ENCODE measurements at regions not wholly inside any gene's neighbourhood (a gene's known extent, or its start where the extent isn't known, plus 50 kb on each side); places are given as distances from the start of the nearest gene placed in this dataset.
A peak's percentile ranks its signal among the peaks of the same experiment; 100 is the strongest.

GRCh38 chr1:104905322-104905721, 1155.6 kb downstream of the AMY1C start:
- intact Hi-C loops (cut with DNase I), result no loop called here
- ATAC-seq (ENCODE audit: low FRiP score) (no peak), DNase-seq (no peak)
- Histone ChIP-seq H3K4me3 (ENCODE audit: low read length in 2 of 2) (no peak overlapping the region), H3K4me1 (ENCODE audit: control insufficient read depth in 1 of 2, insufficient read depth in 2 of 2, low read length in 2 of 2) (no peaks in the 10 kb centered on the region), H3K9me3 (ENCODE audit: control insufficient read depth, low read length) (no peaks in the 10 kb centered on the region), H3K27me3 (ENCODE audit: control insufficient read depth in 1 of 2, insufficient read depth in 2 of 2, low read length in 1 of 2) (no peaks in the 10 kb centered on the region), H3K27ac (ENCODE audit: low read depth in 1 of 2, low read length in 2 of 2) (no peak overlapping the region), H3K36me3 (ENCODE audit: control insufficient read depth in 1 of 2, insufficient read depth in 2 of 2, low read length in 1 of 2) (no peaks in the 10 kb centered on the region)
- WGBS, 2 donors, result 81 to 82% methylated on average over 3 of the region's 3 CpGs

- Histone ChIP-seq H3K36me3 (ENCODE audit: control insufficient read depth in 1 of 2, insufficient read depth in 2 of 2, low read length in 1 of 2) (no peaks in the 10 kb centered on the region), H3K27ac (ENCODE audit: low read depth in 1 of 2, low read length in 2 of 2) (no peak overlapping the region), H3K4me1 (ENCODE audit: control insufficient read depth in 1 of 2, insufficient read depth in 2 of 2, low read length in 2 of 2) (no peaks in the 10 kb centered on the region), H3K27me3 (ENCODE audit: control insufficient read depth in 1 of 2, insufficient read depth in 2 of 2, low read length in 1 of 2) (no peaks in the 10 kb centered on the region), H3K9me3 (ENCODE audit: control insufficient read depth, low read length) (no peaks in the 10 kb centered on the region), H3K4me3 (ENCODE audit: low read length in 2 of 2) (no peak overlapping the region)
- intact Hi-C loops (cut with DNase I), result no loop called here
- ATAC-seq (ENCODE audit: low FRiP score) (no peak), DNase-seq (no peak)
- WGBS, 2 donors, result 23 to 30% methylated on average over 2 of the region's 2 CpGs
Measured at GRCh38 chr1:104906141-104906540, 1156.4 kb downstream of the AMY1C start.

- H3K4me1 ChIP-seq (ENCODE audit: control insufficient read depth in 1 of 2, insufficient read depth in 2 of 2, low read length in 2 of 2), result no peaks in the 10 kb centered on the region
- H3K4me3 ChIP-seq (ENCODE audit: low read length in 2 of 2), result no peak overlapping the region
- H3K36me3 ChIP-seq (ENCODE audit: control insufficient read depth in 1 of 2, insufficient read depth in 2 of 2, low read length in 1 of 2), result no peaks in the 10 kb centered on the region
- 91 to 97% methylated on average over 1 of the region's 1 CpG for WGBS, 2 donors
- no peak overlapping the region for H3K27ac ChIP-seq (ENCODE audit: low read depth in 1 of 2, low read length in 2 of 2)
- intact Hi-C loops (cut with DNase I), result no loop called here
- DNase-seq (no peak), ATAC-seq (ENCODE audit: low FRiP score) (no peak)
- no peaks in the 10 kb centered on the region for H3K27me3 ChIP-seq (ENCODE audit: control insufficient read depth in 1 of 2, insufficient read depth in 2 of 2, low read length in 1 of 2)
- no peaks in the 10 kb centered on the region for H3K9me3 ChIP-seq (ENCODE audit: control insufficient read depth, low read length)
Measured at GRCh38 chr1:104919188-104919587, 1169.5 kb downstream of the AMY1C start.

- intact Hi-C loops (cut with DNase I), result no loop called here
Measured at GRCh38 chr1:104921525-104921924, 1171.8 kb downstream of the AMY1C start.

GRCh38 chr1:104923075-104923474, 1173.4 kb downstream of the AMY1C start:
- Histone ChIP-seq H3K27me3 (ENCODE audit: control insufficient read depth in 1 of 2, insufficient read depth in 2 of 2, low read length in 1 of 2) (no peaks in the 10 kb centered on the region), H3K4me3 (ENCODE audit: low read length in 2 of 2) (no peak overlapping the region), H3K4me1 (ENCODE audit: control insufficient read depth in 1 of 2, insufficient read depth in 2 of 2, low read length in 2 of 2) (no peaks in the 10 kb centered on the region), H3K9me3 (ENCODE audit: control insufficient read depth, low read length) (no peaks in the 10 kb centered on the region), H3K27ac (ENCODE audit: low read depth in 1 of 2, low read length in 2 of 2) (no peak overlapping the region), H3K36me3 (ENCODE audit: control insufficient read depth in 1 of 2, insufficient read depth in 2 of 2, low read length in 1 of 2) (no peaks in the 10 kb centered on the region)
- DNase-seq (no peak), ATAC-seq (ENCODE audit: low FRiP score) (no peak)
- intact Hi-C loops (cut with DNase I), result no loop called here
- 70 to 78% methylated on average over 7 of the region's 7 CpGs for WGBS, 2 donors

More at GRCh38 chr1:104921525-104921924, 1171.8 kb downstream of the AMY1C start:
- Histone ChIP-seq H3K27ac (ENCODE audit: low read depth in 1 of 2, low read length in 2 of 2) (no peak overlapping the region), H3K27me3 (ENCODE audit: control insufficient read depth in 1 of 2, insufficient read depth in 2 of 2, low read length in 1 of 2) (no peaks in the 10 kb centered on the region), H3K9me3 (ENCODE audit: control insufficient read depth, low read length) (no peaks in the 10 kb centered on the region), H3K4me3 (ENCODE audit: low read length in 2 of 2) (no peak overlapping the region), H3K4me1 (ENCODE audit: control insufficient read depth in 1 of 2, insufficient read depth in 2 of 2, low read length in 2 of 2) (no peaks in the 10 kb centered on the region), H3K36me3 (ENCODE audit: control insufficient read depth in 1 of 2, insufficient read depth in 2 of 2, low read length in 1 of 2) (no peaks in the 10 kb centered on the region)
- no peak for ATAC-seq (ENCODE audit: low FRiP score)
- DNase-seq, result no peak

- DNase-seq (no peak), ATAC-seq (ENCODE audit: low FRiP score) (no peak)
- intact Hi-C loops (cut with DNase I), result no loop called here
- WGBS, 2 donors, result 100% methylated on average over 1 of the region's 1 CpG
- Histone ChIP-seq H3K36me3 (ENCODE audit: control insufficient read depth in 1 of 2, insufficient read depth in 2 of 2, low read length in 1 of 2) (no peaks in the 10 kb centered on the region), H3K27me3 (ENCODE audit: control insufficient read depth in 1 of 2, insufficient read depth in 2 of 2, low read length in 1 of 2) (no peaks in the 10 kb centered on the region), H3K4me3 (ENCODE audit: low read length in 2 of 2) (no peak overlapping the region), H3K4me1 (ENCODE audit: control insufficient read depth in 1 of 2, insufficient read depth in 2 of 2, low read length in 2 of 2) (no peaks in the 10 kb centered on the region), H3K9me3 (ENCODE audit: control insufficient read depth, low read length) (peaks cover 1% of the 10 kb centered on the region), H3K27ac (ENCODE audit: low read depth in 1 of 2, low read length in 2 of 2) (no peak overlapping the region)
Measured at GRCh38 chr1:104929280-104929679, 1179.6 kb downstream of the AMY1C start.

GRCh38 chr1:104932030-104932915, 1182.6 kb downstream of the AMY1C start:
- Histone ChIP-seq H3K4me1 (ENCODE audit: control insufficient read depth in 1 of 2, insufficient read depth in 2 of 2, low read length in 2 of 2) (no peaks in the 10 kb centered on the region), H3K36me3 (ENCODE audit: control insufficient read depth in 1 of 2, insufficient read depth in 2 of 2, low read length in 1 of 2) (no peaks in the 10 kb centered on the region), H3K27ac (ENCODE audit: low read depth in 1 of 2, low read length in 2 of 2) (no peak overlapping the region), H3K4me3 (ENCODE audit: low read length in 2 of 2) (no peak overlapping the region), H3K9me3 (ENCODE audit: control insufficient read depth, low read length) (peaks cover 1% of the 10 kb centered on the region), H3K27me3 (ENCODE audit: control insufficient read depth in 1 of 2, insufficient read depth in 2 of 2, low read length in 1 of 2) (no peaks in the 10 kb centered on the region)
- ATAC-seq (ENCODE audit: low FRiP score) (peak; percentile 71), DNase-seq (no peak)
- 71 to 75% methylated on average over 13 of the region's 13 CpGs for WGBS, 2 donors
- intact Hi-C loops (cut with DNase I), result no loop called here

DNA sequence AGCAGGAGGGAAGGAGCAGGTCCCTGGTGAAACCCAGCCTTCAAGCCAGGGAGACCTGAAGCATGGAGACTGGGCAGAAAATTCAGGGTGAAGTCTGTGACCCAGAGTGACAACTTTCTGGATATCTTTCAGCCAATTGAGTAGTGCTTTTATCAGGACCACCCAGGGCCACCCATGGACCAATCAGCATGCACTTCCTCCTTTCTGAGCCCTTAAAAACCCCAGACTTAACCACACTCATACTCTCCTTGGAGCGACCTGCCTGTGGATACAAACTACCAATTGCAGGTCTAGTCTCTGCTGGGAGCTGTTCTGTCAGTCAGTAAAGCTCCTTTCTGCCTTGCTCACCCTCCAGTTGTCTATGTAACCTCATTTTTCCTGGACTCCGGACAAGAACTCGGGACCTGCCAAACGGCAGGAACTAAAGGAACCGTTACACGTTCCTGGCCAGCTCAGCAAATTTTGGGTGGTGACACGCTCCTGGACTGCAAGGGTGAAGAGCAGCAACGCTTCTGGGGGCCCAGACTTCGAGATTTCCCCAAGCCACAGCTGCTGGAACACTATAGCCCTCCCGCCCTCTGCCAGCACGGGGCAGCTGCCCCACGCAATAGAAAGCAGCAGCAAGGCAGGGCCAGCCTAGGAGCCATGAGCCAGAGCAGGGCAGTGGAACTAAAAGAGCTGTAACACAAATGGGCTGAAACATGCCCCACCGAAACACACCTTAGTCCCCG, 1183.4 kb downstream of the AMY1C start:
- Histone ChIP-seq H3K4me3 (ENCODE audit: low read length in 2 of 2) (no peak overlapping the region), H3K4me1 (ENCODE audit: control insufficient read depth in 1 of 2, insufficient read depth in 2 of 2, low read length in 2 of 2) (no peaks in the 10 kb centered on the region), H3K27me3 (ENCODE audit: control insufficient read depth in 1 of 2, insufficient read depth in 2 of 2, low read length in 1 of 2) (no peaks in the 10 kb centered on the region), H3K36me3 (ENCODE audit: control insufficient read depth in 1 of 2, insufficient read depth in 2 of 2, low read length in 1 of 2) (no peaks in the 10 kb centered on the region), H3K9me3 (ENCODE audit: control insufficient read depth, low read length) (peaks cover 1% of the 10 kb centered on the region), H3K27ac (ENCODE audit: low read depth in 1 of 2, low read length in 2 of 2) (no peak overlapping the region)
- intact Hi-C loops (cut with DNase I), result no loop called here
- 62 to 65% methylated on average over 14 of the region's 14 CpGs for WGBS, 2 donors
- DNase-seq (no peak), ATAC-seq (ENCODE audit: low FRiP score) (no peak)

- H3K4me3 ChIP-seq (ENCODE audit: low read length in 2 of 2), result no peak overlapping the region
- H3K27ac ChIP-seq (ENCODE audit: low read depth in 1 of 2, low read length in 2 of 2), result no peak overlapping the region
- no peak for ATAC-seq (ENCODE audit: low FRiP score)
- H3K27me3 ChIP-seq (ENCODE audit: control insufficient read depth in 1 of 2, insufficient read depth in 2 of 2, low read length in 1 of 2), result no peaks in the 10 kb centered on the region
- 87 to 90% methylated on average over 9 of the region's 9 CpGs for WGBS, 2 donors
- no peak for DNase-seq
- no peaks in the 10 kb centered on the region for H3K36me3 ChIP-seq (ENCODE audit: control insufficient read depth in 1 of 2, insufficient read depth in 2 of 2, low read length in 1 of 2)
- intact Hi-C loops (cut with DNase I), result no loop called here
- no peaks in the 10 kb centered on the region for H3K4me1 ChIP-seq (ENCODE audit: control insufficient read depth in 1 of 2, insufficient read depth in 2 of 2, low read length in 2 of 2)
- H3K9me3 ChIP-seq (ENCODE audit: control insufficient read depth, low read length), result peaks cover 1% of the 10 kb centered on the region
Measured at GRCh38 chr1:104933846-104934245, 1184.1 kb downstream of the AMY1C start.
